Activated naive CD4-positive, alpha-beta T cell treated with anti-CD3 and anti-CD28 coated beads, Interleukin-2, amount 50 U/mL, for 24 hours (primary cell): ENCODE measurements at regions not wholly inside any gene's neighbourhood (a gene's known extent, or its start where the extent isn't known, plus 50 kb on each side); places are given as distances from the start of the nearest gene placed in this dataset.

Experiments used
- H3K27ac Mint-ChIP-seq: one replicate; pipeline ENCODE4 v1.8.0; 2021; ENCODE audit warnings: mild to moderate bottlenecking, mixed read lengths
- H3K27me3 Mint-ChIP-seq: one replicate; pipeline ENCODE4 v1.8.0; 2021; ENCODE audit warnings: mixed read lengths
- H3K36me3 Mint-ChIP-seq: one replicate; pipeline ENCODE4 v1.8.0; 2021; ENCODE audit warnings: mixed read lengths
- H3K4me1 Mint-ChIP-seq: one replicate; pipeline ENCODE4 v1.8.0; 2021; ENCODE audit warnings: mixed read lengths
- H3K4me3 Mint-ChIP-seq: one replicate; pipeline ENCODE4 v1.8.0; 2021; ENCODE audit warnings: mild to moderate bottlenecking, mixed read lengths
- H3K9me3 Mint-ChIP-seq: one replicate; pipeline ENCODE4 v1.8.0; 2021; ENCODE audit warnings: mixed read lengths

GRCh38 chr3:72576563-72576962 lies 271.7 kb downstream of the SHQ1 start:
- Mint-ChIP-seq H3K27ac (no peak overlapping the region), H3K4me3 (no peak overlapping the region), H3K4me1 (no peaks in the 10 kb centered on the region), H3K9me3 (no peaks in the 10 kb centered on the region), H3K36me3 (no peaks in the 10 kb centered on the region), H3K27me3 (no peaks in the 10 kb centered on the region)

GRCh38 chr3:72574144-72574543 lies 274.1 kb downstream of the SHQ1 start:
- H3K9me3 Mint-ChIP-seq = no peaks in the 10 kb centered on the region
- no peaks in the 10 kb centered on the region for H3K36me3 Mint-ChIP-seq
- H3K27ac Mint-ChIP-seq = no peak overlapping the region
- no peaks in the 10 kb centered on the region for H3K27me3 Mint-ChIP-seq
- no peaks in the 10 kb centered on the region for H3K4me1 Mint-ChIP-seq
- H3K4me3 Mint-ChIP-seq = no peak overlapping the region

GRCh38 chr3:72573051-72573450 lies 275.2 kb downstream of the SHQ1 start:
- H3K27me3 Mint-ChIP-seq = no peaks in the 10 kb centered on the region
- H3K4me3 Mint-ChIP-seq = no peak overlapping the region

GRCh38 chr3:72572489-72573007 lies 275.7 kb downstream of the SHQ1 start:
- Mint-ChIP-seq H3K27me3 (no peaks in the 10 kb centered on the region), H3K4me3 (no peak overlapping the region), H3K9me3 (no peaks in the 10 kb centered on the region), H3K27ac (no peak overlapping the region), H3K36me3 (no peaks in the 10 kb centered on the region), H3K4me1 (no peaks in the 10 kb centered on the region)

More at GRCh38 chr3:72573051-72573450, 275.2 kb downstream of the SHQ1 start:
- Mint-ChIP-seq H3K36me3 (no peaks in the 10 kb centered on the region), H3K27ac (no peak overlapping the region), H3K4me1 (no peaks in the 10 kb centered on the region), H3K9me3 (no peaks in the 10 kb centered on the region)

GRCh38 chr3:72571638-72572114 lies 276.6 kb downstream of the SHQ1 start:
- no peaks in the 10 kb centered on the region for H3K4me1 Mint-ChIP-seq
- H3K27me3 Mint-ChIP-seq = no peaks in the 10 kb centered on the region
- H3K27ac Mint-ChIP-seq = no peak overlapping the region
- no peak overlapping the region for H3K4me3 Mint-ChIP-seq
- H3K36me3 Mint-ChIP-seq = no peaks in the 10 kb centered on the region
- no peaks in the 10 kb centered on the region for H3K9me3 Mint-ChIP-seq

- Mint-ChIP-seq H3K9me3 (no peaks in the 10 kb centered on the region), H3K36me3 (no peaks in the 10 kb centered on the region), H3K4me3 (no peak overlapping the region), H3K27me3 (no peaks in the 10 kb centered on the region), H3K4me1 (no peaks in the 10 kb centered on the region), H3K27ac (no peak overlapping the region)
Observed at GRCh38 chr3:72571052-72571451, 277.2 kb downstream of the SHQ1 start.

GRCh38 chr3:72569754-72570440 lies 278.3 kb downstream of the SHQ1 start:
- no peaks in the 10 kb centered on the region for H3K4me1 Mint-ChIP-seq
- H3K4me3 Mint-ChIP-seq = no peak overlapping the region
- H3K27ac Mint-ChIP-seq = peak overlapping the region; percentile 3
- H3K9me3 Mint-ChIP-seq = no peaks in the 10 kb centered on the region
- H3K36me3 Mint-ChIP-seq = no peaks in the 10 kb centered on the region
- H3K27me3 Mint-ChIP-seq = no peaks in the 10 kb centered on the region

GRCh38 chr3:72568083-72568482 lies 280.2 kb downstream of the SHQ1 start:
- Mint-ChIP-seq H3K27ac (no peak overlapping the region), H3K9me3 (no peaks in the 10 kb centered on the region), H3K36me3 (no peaks in the 10 kb centered on the region), H3K27me3 (no peaks in the 10 kb centered on the region), H3K4me1 (no peaks in the 10 kb centered on the region), H3K4me3 (no peak overlapping the region)

GRCh38 chr3:72567474-72567873 lies 280.8 kb downstream of the SHQ1 start:
- no peaks in the 10 kb centered on the region for H3K27me3 Mint-ChIP-seq
- H3K36me3 Mint-ChIP-seq = no peaks in the 10 kb centered on the region
- H3K4me1 Mint-ChIP-seq = no peaks in the 10 kb centered on the region
- H3K27ac Mint-ChIP-seq = no peak overlapping the region
- H3K9me3 Mint-ChIP-seq = no peaks in the 10 kb centered on the region
- H3K4me3 Mint-ChIP-seq = no peak overlapping the region

GRCh38 chr3:72565593-72565992 lies 282.7 kb downstream of the SHQ1 start:
- Mint-ChIP-seq H3K36me3 (no peaks in the 10 kb centered on the region), H3K4me3 (no peak overlapping the region), H3K9me3 (no peaks in the 10 kb centered on the region), H3K27ac (no peak overlapping the region), H3K4me1 (no peaks in the 10 kb centered on the region), H3K27me3 (no peaks in the 10 kb centered on the region)

- no peaks in the 10 kb centered on the region for H3K4me1 Mint-ChIP-seq
Observed at GRCh38 chr3:72563690-72564370, 284.4 kb downstream of the SHQ1 start.

GRCh38 chr3:72560846-72561675 lies 287.2 kb downstream of the SHQ1 start:
- H3K27me3 Mint-ChIP-seq = no peaks in the 10 kb centered on the region
- H3K27ac Mint-ChIP-seq = no peak overlapping the region
- no peak overlapping the region for H3K4me3 Mint-ChIP-seq
- H3K36me3 Mint-ChIP-seq = peaks cover 3% of the 10 kb centered on the region
- no peaks in the 10 kb centered on the region for H3K4me1 Mint-ChIP-seq
- peaks cover 9% of the 10 kb centered on the region for H3K9me3 Mint-ChIP-seq

More at GRCh38 chr3:72563690-72564370, 284.4 kb downstream of the SHQ1 start:
- Mint-ChIP-seq H3K9me3 (no peaks in the 10 kb centered on the region), H3K4me3 (no peak overlapping the region), H3K27me3 (no peaks in the 10 kb centered on the region), H3K27ac (no peak overlapping the region), H3K36me3 (no peaks in the 10 kb centered on the region)

- H3K27ac Mint-ChIP-seq = no peak overlapping the region
Observed at GRCh38 chr3:72559385-72559784, 288.9 kb downstream of the SHQ1 start.

GRCh38 chr3:72558001-72558400 lies 290.2 kb downstream of the SHQ1 start:
- H3K36me3 Mint-ChIP-seq = peaks cover 3% of the 10 kb centered on the region
- no peak overlapping the region for H3K4me3 Mint-ChIP-seq
- no peak overlapping the region for H3K27ac Mint-ChIP-seq

More at GRCh38 chr3:72559385-72559784, 288.9 kb downstream of the SHQ1 start:
- Mint-ChIP-seq H3K27me3 (no peaks in the 10 kb centered on the region), H3K36me3 (peaks cover 3% of the 10 kb centered on the region), H3K4me3 (no peak overlapping the region), H3K4me1 (no peaks in the 10 kb centered on the region), H3K9me3 (peaks cover 9% of the 10 kb centered on the region)

GRCh38 chr3:72555714-72556113 lies 292.5 kb downstream of the SHQ1 start:
- peaks cover 9% of the 10 kb centered on the region for H3K9me3 Mint-ChIP-seq

More at GRCh38 chr3:72558001-72558400, 290.2 kb downstream of the SHQ1 start:
- no peaks in the 10 kb centered on the region for H3K4me1 Mint-ChIP-seq
- no peaks in the 10 kb centered on the region for H3K27me3 Mint-ChIP-seq
- H3K9me3 Mint-ChIP-seq = peaks cover 9% of the 10 kb centered on the region

More at GRCh38 chr3:72555714-72556113, 292.5 kb downstream of the SHQ1 start:
- Mint-ChIP-seq H3K27ac (no peak overlapping the region), H3K27me3 (no peaks in the 10 kb centered on the region), H3K4me3 (no peak overlapping the region), H3K4me1 (peaks cover 2% of the 10 kb centered on the region), H3K36me3 (peaks cover 3% of the 10 kb centered on the region)
